ENCODE measurements at regions not wholly inside any gene's neighbourhood (a gene's known extent, or its start where the extent isn't known, plus 50 kb on each side); places are given as distances from the start of the nearest gene placed in this dataset.

GRCh38 chr2:239471011-239471792, 70.4 kb upstream of the HDAC4 start:
- intact Hi-C loops (cut with DNase I) = no loop called here
- DNase-seq = peak in 12 of 42 donors; percentile 1 to 30 (median 8)

- DNase-seq = peak in 12 of 42 donors; percentile 2 to 23 (median 8)
- intact Hi-C loops (cut with DNase I) = no loop called here
These were observed 69.5 kb upstream of the HDAC4 start for GRCh38 chr2:239470151-239470900.

GRCh38 chr2:239469106-239469960, 68.5 kb upstream of the HDAC4 start:
- intact Hi-C loops (cut with DNase I) = no loop called here
- DNase-seq = peak in 13 of 42 donors; percentile 1 to 37 (median 7)

- peak in 14 of 42 donors; percentile 3 to 34 (median 8) for DNase-seq
- intact Hi-C loops (cut with DNase I) = no loop called here
These were observed 67.8 kb upstream of the HDAC4 start for GRCh38 chr2:239468491-239469105.

GRCh38 chr2:239467956-239468490, 67.2 kb upstream of the HDAC4 start:
- DNase-seq = peak in 12 of 42 donors; percentile 2 to 22 (median 6)
- intact Hi-C loops (cut with DNase I) = no loop called here

GRCh38 chr2:239467281-239467955, 66.6 kb upstream of the HDAC4 start:
- peak in 9 of 42 donors; percentile 0 to 21 (median 6) for DNase-seq
- intact Hi-C loops (cut with DNase I) = no loop called here

- intact Hi-C loops (cut with DNase I) = no loop called here
- peak in 13 of 42 donors; percentile 4 to 43 (median 13) for DNase-seq
These were observed 66.0 kb upstream of the HDAC4 start for GRCh38 chr2:239466755-239467271.

GRCh38 chr2:239466061-239466754, 65.4 kb upstream of the HDAC4 start:
- intact Hi-C loops (cut with DNase I) = no loop called here
- peak in 15 of 42 donors; percentile 5 to 42 (median 11) for DNase-seq

- DNase-seq = peak; percentile 52 to 94 (median 85)
- intact Hi-C loops (cut with DNase I) = no loop called here
These were observed 64.5 kb upstream of the HDAC4 start for GRCh38 chr2:239465017-239466001.

- intact Hi-C loops (cut with DNase I) = no loop called here
- DNase-seq = peak in 15 of 42 donors; percentile 4 to 42 (median 16)
These were observed 63.6 kb upstream of the HDAC4 start for GRCh38 chr2:239464166-239465016.

- DNase-seq = peak in 16 of 42 donors; percentile 1 to 41 (median 13)
- intact Hi-C loops (cut with DNase I) = no loop called here
These were observed 62.8 kb upstream of the HDAC4 start for GRCh38 chr2:239463541-239464165.

- DNase-seq = peak in 21 of 42 donors; percentile 0 to 37 (median 8)
- intact Hi-C loops (cut with DNase I) = no loop called here
These were observed 62.1 kb upstream of the HDAC4 start for GRCh38 chr2:239462671-239463506.

- intact Hi-C loops (cut with DNase I) = no loop called here
- DNase-seq = peak in 14 of 42 donors; percentile 0 to 33 (median 8)
These were observed 61.3 kb upstream of the HDAC4 start for GRCh38 chr2:239462191-239462515.

Data from head of caudate nucleus (tissue), 42 donors.